ENCODE measurements at regions not wholly inside any gene's neighbourhood (a gene's known extent, or its start where the extent isn't known, plus 50 kb on each side); places are given as distances from the start of the nearest gene placed in this dataset.

- in situ Hi-C loops (cut with MboI), result no loop called here
- DNase-seq (ENCODE audit: extremely low read depth in 1 of 4, low spot score in 3 of 4) (no peak), ATAC-seq (no peak), FAIRE-seq (no peak)
- ChIA-PET CTCF (ENCODE audit: low intra/inter-chr PET ratio) (no interaction called here), POLR2A (no interaction called here)
- Histone ChIP-seq H3K4me1 (replicated peaks in 1 of 2; ENCODE audit: control insufficient read depth in 2 of 2, insufficient read depth in 2 of 2, low read length in 2 of 2) (no peaks in the 10 kb centered on the region), H3K36me3 (ENCODE audit: control insufficient read depth, insufficient read depth, low read length) (no peaks in the 10 kb centered on the region), H2AFZ (ENCODE audit: low read depth, low read length) (no peak overlapping the region), H3K4me2 (ENCODE audit: insufficient read depth, low read length) (no peak overlapping the region), H3K4me3 (no peak overlapping the region), H3K79me2 (ENCODE audit: control insufficient read depth, insufficient read depth, low read length) (no peaks in the 10 kb centered on the region), H3K9me1 (ENCODE audit: control insufficient read depth, insufficient read depth, low read length) (no peaks in the 10 kb centered on the region), H3K9ac (ENCODE audit: insufficient read depth in 1 of 2, low read depth in 2 of 2, low read length in 2 of 2) (no peak overlapping the region), H4K20me1 (replicated peaks; ENCODE audit: control insufficient read depth, insufficient read depth, low read length) (no peaks in the 10 kb centered on the region), H3K27ac (ENCODE audit: extremely low read depth, low read depth, low read length) (no peak overlapping the region), H3K27me3 (ENCODE audit: control insufficient read depth in 2 of 2, insufficient read depth in 2 of 2, low read length in 2 of 2) (no peaks in the 10 kb centered on the region), H3K9me3 (replicated peaks; ENCODE audit: control insufficient read depth, insufficient read depth, low read depth, low read length) (no peaks in the 10 kb centered on the region)
- no TSS peak for BruUV-seq (replicated peaks)
- WGBS (ENCODE audit: insufficient coverage, low coverage, missing lambda C conversion rate), result 3% methylated on average over 2 of the region's 2 CpGs
- TF ChIP-seq MCM2 (IDR thresholded peaks at IDR 0.05; ENCODE audit: low read depth) (no peak), ZNF79 (CRISPR knock-in tag; IDR thresholded peaks at IDR 0.05; ENCODE audit: low read depth) (no peak), CXXC5 (CRISPR knock-in tag; IDR thresholded peaks at IDR 0.05) (no peak), CBX2 (IDR thresholded peaks at IDR 0.05; ENCODE audit: insufficient read depth, low read length, poor library complexity, severe bottlenecking) (no peak), JUNB (CRISPR knock-in tag; conservative IDR thresholded peaks at IDR 0.05) (no peak)
- intact Hi-C loops (cut with micrococcal nuclease), result no loop called here
These were observed 455.0 kb upstream of the ST6GAL2 start for GRCh38 chr2:107340955-107341354.

GRCh38 chr2:107349329-107349728, 463.4 kb upstream of the ST6GAL2 start:
- CTCF ChIA-PET (ENCODE audit: low intra/inter-chr PET ratio), result no interaction called here
- DNase-seq (ENCODE audit: extremely low read depth in 1 of 4, low spot score in 3 of 4), result no peak

More at GRCh38 chr2:107349329-107349728, 463.4 kb upstream of the ST6GAL2 start:
- no peak for TF ChIP-seq HDAC6 (IDR thresholded peaks at IDR 0.05; ENCODE audit: low read depth, low read length)
- Histone ChIP-seq H3K9me3 (replicated peaks; ENCODE audit: control insufficient read depth, insufficient read depth, low read depth, low read length) (no peaks in the 10 kb centered on the region), H3K9me1 (ENCODE audit: control insufficient read depth, insufficient read depth, low read length) (no peaks in the 10 kb centered on the region), H3K4me1 (replicated peaks in 1 of 2; ENCODE audit: control insufficient read depth in 2 of 2, insufficient read depth in 2 of 2, low read length in 2 of 2) (no peaks in the 10 kb centered on the region), H3K4me3 (no peak overlapping the region), H4K20me1 (replicated peaks; ENCODE audit: control insufficient read depth, insufficient read depth, low read length) (no peaks in the 10 kb centered on the region), H3K79me2 (ENCODE audit: control insufficient read depth, insufficient read depth, low read length) (no peaks in the 10 kb centered on the region), H2AFZ (ENCODE audit: low read depth, low read length) (no peak overlapping the region), H3K9ac (ENCODE audit: insufficient read depth in 1 of 2, low read depth in 2 of 2, low read length in 2 of 2) (no peak overlapping the region), H3K27ac (ENCODE audit: extremely low read depth, low read depth, low read length) (no peak overlapping the region), H3K4me2 (ENCODE audit: insufficient read depth, low read length) (no peak overlapping the region), H3K27me3 (ENCODE audit: control insufficient read depth in 2 of 2, insufficient read depth in 2 of 2, low read length in 2 of 2) (no peaks in the 10 kb centered on the region), H3K36me3 (ENCODE audit: control insufficient read depth, insufficient read depth, low read length) (no peaks in the 10 kb centered on the region)
- 5% methylated on average over 4 of the region's 4 CpGs for WGBS (ENCODE audit: insufficient coverage, low coverage, missing lambda C conversion rate)
- no TSS peak for BruUV-seq (replicated peaks)
- intact Hi-C loops (cut with micrococcal nuclease) (no loop called here), in situ Hi-C loops (cut with MboI) (no loop called here)
- POLR2A ChIA-PET, result no interaction called here
- no peak for FAIRE-seq
- no peak for ATAC-seq

Data from K562 (cell line).